ENCODE measurements at regions not wholly inside any gene's neighbourhood (a gene's known extent, or its start where the extent isn't known, plus 50 kb on each side); places are given as distances from the start of the nearest gene placed in this dataset.

DNA sequence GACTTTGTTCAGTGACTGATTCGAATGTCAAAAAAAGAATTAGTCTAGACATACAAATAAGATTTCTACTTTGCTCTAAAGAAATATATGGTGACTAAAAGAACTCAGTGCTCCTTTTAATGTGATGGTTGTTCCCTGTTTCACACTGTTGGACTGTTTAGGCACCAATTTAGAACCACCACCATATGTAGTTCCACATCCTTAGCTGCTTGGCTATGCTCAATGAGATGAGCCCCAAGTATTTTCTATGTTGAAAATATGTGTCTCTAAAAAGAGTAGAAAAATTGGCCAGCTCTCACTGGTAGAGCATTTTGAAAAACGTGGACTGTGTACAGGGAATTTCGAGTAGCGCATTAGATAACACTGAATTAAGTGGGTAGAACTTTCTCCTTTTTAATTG, 167.3 kb downstream of the GOLIM4 start:
- Histone ChIP-seq H3K4me2 (ENCODE audit: insufficient read depth, low read length) (no peak overlapping the region), H3K9me1 (replicated peaks; ENCODE audit: control insufficient read depth, extremely low read depth, insufficient read depth, low read length) (no peaks in the 10 kb centered on the region), H4K20me1 (replicated peaks; ENCODE audit: control insufficient read depth, extremely low read depth, insufficient read depth, low read length) (no peaks in the 10 kb centered on the region), H3K9me3 (replicated peaks; ENCODE audit: control insufficient read depth, insufficient read depth, low read length) (no peaks in the 10 kb centered on the region), H3K27me3 (ENCODE audit: control insufficient read depth in 2 of 2, insufficient read depth in 2 of 2, low read length in 2 of 2) (peaks cover 0 to 11% of the 10 kb centered on the region in 2 experiments), H3K27ac (ENCODE audit: insufficient read depth, low read depth, low read length) (no peak overlapping the region), H3K4me3 (replicated peaks in 1 of 3; ENCODE audit: insufficient read depth in 1 of 3, low read depth in 1 of 3, low read length in 3 of 3) (no peak overlapping the region), H3K9ac (replicated peaks; ENCODE audit: extremely low read depth, insufficient read depth, low read length) (no peak overlapping the region), H3K4me1 (ENCODE audit: control insufficient read depth, extremely low read depth, insufficient read depth, low read length) (no peaks in the 10 kb centered on the region), H2AFZ (ENCODE audit: low read depth, low read length) (no peak overlapping the region), H3K79me2 (ENCODE audit: control insufficient read depth, insufficient read depth, low read length) (no peaks in the 10 kb centered on the region), H3K36me3 (ENCODE audit: control insufficient read depth in 2 of 2, extremely low read depth in 1 of 2, insufficient read depth in 2 of 2, low read length in 2 of 2) (no peaks in the 10 kb centered on the region)
- no peak for DNase-seq (ENCODE audit: low read depth, low spot score)
- no TSS peak for BruUV-seq (replicated peaks)
- intact Hi-C loops (cut with micrococcal nuclease): loop anchor here (1.0 to 5.0 kb wide), 3 partner anchors 94 to 237 kb away; no protein-coding TSS in a partner anchor
- ChIA-PET CTCF (interaction anchor here (0.8 to 7.6 kb wide), 3 partner anchors 103 to 238 kb away, joined by 3 to 104 read pairs (median 14); no protein-coding TSS in a partner anchor), POLR2A (no interaction called here)
- TF ChIP-seq EZH2 (IDR thresholded peaks at IDR 0.05; ENCODE audit: borderline replicate concordance, low read depth, low read length, severe bottlenecking): no peak
- TF ChIP-seq JUN (IDR thresholded peaks at IDR 0.05; ENCODE audit: borderline replicate concordance, insufficient read depth, insufficient read length, low read depth): no peak
- TF ChIP-seq POLR2AphosphoS5 (IDR thresholded peaks at IDR 0.05; ENCODE audit: insufficient read depth, low read depth, low read length): no peak
- TF ChIP-seq, protein P1, sequence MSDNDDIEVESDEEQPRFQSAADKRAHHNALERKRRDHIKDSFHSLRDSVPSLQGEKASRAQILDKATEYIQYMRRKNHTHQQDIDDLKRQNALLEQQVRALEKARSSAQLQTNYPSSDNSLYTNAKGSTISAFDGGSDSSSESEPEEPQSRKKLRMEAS (IDR thresholded peaks at IDR 0.05; ENCODE audit: insufficient read depth, insufficient read length): no peak
- no peak for TF ChIP-seq FOS (IDR thresholded peaks at IDR 0.05; ENCODE audit: borderline replicate concordance, insufficient read depth, low read length)
- TF ChIP-seq, protein P2, sequence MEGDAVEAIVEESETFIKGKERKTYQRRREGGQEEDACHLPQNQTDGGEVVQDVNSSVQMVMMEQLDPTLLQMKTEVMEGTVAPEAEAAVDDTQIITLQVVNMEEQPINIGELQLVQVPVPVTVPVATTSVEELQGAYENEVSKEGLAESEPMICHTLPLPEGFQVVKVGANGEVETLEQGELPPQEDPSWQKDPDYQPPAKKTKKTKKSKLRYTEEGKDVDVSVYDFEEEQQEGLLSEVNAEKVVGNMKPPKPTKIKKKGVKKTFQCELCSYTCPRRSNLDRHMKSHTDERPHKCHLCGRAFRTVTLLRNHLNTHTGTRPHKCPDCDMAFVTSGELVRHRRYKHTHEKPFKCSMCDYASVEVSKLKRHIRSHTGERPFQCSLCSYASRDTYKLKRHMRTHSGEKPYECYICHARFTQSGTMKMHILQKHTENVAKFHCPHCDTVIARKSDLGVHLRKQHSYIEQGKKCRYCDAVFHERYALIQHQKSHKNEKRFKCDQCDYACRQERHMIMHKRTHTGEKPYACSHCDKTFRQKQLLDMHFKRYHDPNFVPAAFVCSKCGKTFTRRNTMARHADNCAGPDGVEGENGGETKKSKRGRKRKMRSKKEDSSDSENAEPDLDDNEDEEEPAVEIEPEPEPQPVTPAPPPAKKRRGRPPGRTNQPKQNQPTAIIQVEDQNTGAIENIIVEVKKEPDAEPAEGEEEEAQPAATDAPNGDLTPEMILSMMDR (IDR thresholded peaks at IDR 0.05; ENCODE audit: extremely low read depth in 1 of 2, insufficient read depth in 1 of 2, low read depth in 1 of 2, low read length in 2 of 2): no peak
- TF ChIP-seq MYC (IDR thresholded peaks at IDR 0.05; ENCODE audit: low read depth, low read length): no peak
- TF ChIP-seq POLR2A (IDR thresholded peaks at IDR 0.05; ENCODE audit: low read depth, low read length): no peak
- TF ChIP-seq GATA2 (IDR thresholded peaks at IDR 0.05; ENCODE audit: insufficient read depth, insufficient read length, low read depth, low read length): no peak
- no peak for FAIRE-seq
- dilution Hi-C loops (cut with MboI; ENCODE audit: extremely low pct_ligation_motif_present, low sequenced_read_pairs): no loop called here

Data from endothelial cell of umbilical vein (primary cell).